NB4 (cell line): ENCODE measurements at regions not wholly inside any gene's neighbourhood (a gene's known extent, or its start where the extent isn't known, plus 50 kb on each side); places are given as distances from the start of the nearest gene placed in this dataset.

Experiments
- CTCF ChIP-seq: IDR thresholded peaks from one replicate; pipeline ENCODE4 v1.5.1; 2012; ENCODE audit warnings: low read depth, low read length
- MAX ChIP-seq: IDR thresholded peaks from 2 replicates; pipeline ENCODE4 v1.6.1; 2011; ENCODE audit warnings: low read depth, low read length
- MYC ChIP-seq: IDR thresholded peaks from 2 replicates; pipeline ENCODE4 v1.6.1; 2011; ENCODE audit warnings: low read depth, low read length
- POLR2A ChIP-seq: IDR thresholded peaks from 2 replicates; pipeline ENCODE4 v1.6.1; 2011; ENCODE audit warnings: mild to moderate bottlenecking; ENCODE audit not compliant: insufficient read length; ENCODE audit errors: extremely low read depth

GRCh38 chr10:78371136-78371535 is 337.5 kb downstream of the RPS24 start:
- TF ChIP-seq POLR2A (no peak), CTCF (no peak), MAX (no peak), MYC (no peak)
